ENCODE measurements at regions not wholly inside any gene's neighbourhood (a gene's known extent, or its start where the extent isn't known, plus 50 kb on each side); places are given as distances from the start of the nearest gene placed in this dataset.

- H3K27me3 ChIP-seq (replicated peaks in 1 of 4; ENCODE audit: control extremely low read depth in 1 of 4, control insufficient read depth in 3 of 4, insufficient read depth in 4 of 4, low read length in 3 of 4), result no peaks in the 10 kb centered on the region
- Mint-ChIP-seq H3K27ac (no peak overlapping the region), H3K9me3 (ENCODE audit: insufficient read depth) (no peaks in the 10 kb centered on the region), H3K4me3 (no peak overlapping the region), H3K27me3 (no peaks in the 10 kb centered on the region), H3K4me1 (peaks cover 16% of the 10 kb centered on the region)
- H3K9ac ChIP-seq (ENCODE audit: low read length), result no peak overlapping the region
- no peak overlapping the region for H3K4me3 ChIP-seq (ENCODE audit: control extremely low read depth in 1 of 5, extremely low read depth in 1 of 5, insufficient read depth in 1 of 5, low read depth in 2 of 5, low read length in 4 of 5)
- H3K79me2 ChIP-seq (ENCODE audit: control insufficient read depth, insufficient read depth, low read length), result no peaks in the 10 kb centered on the region
- peaks cover 20 to 24% of the 10 kb centered on the region in 2 donors for H3K4me1 ChIP-seq (ENCODE audit: control insufficient read depth in 2 of 2, insufficient read depth in 2 of 2, low read length in 2 of 2)
- ATAC-seq (ENCODE audit: low read depth), result no peak
- ChIA-PET POLR2A (no interaction called here), CTCF (no interaction called here)
- 100% methylated on average over 1 of the region's 4 CpGs for WGBS (ENCODE audit: insufficient coverage)
- intact Hi-C loops (cut with micrococcal nuclease), result no loop called here
- no peaks in the 10 kb centered on the region for H3K36me3 ChIP-seq (replicated peaks in 1 of 2; ENCODE audit: control extremely low read depth in 1 of 2, control insufficient read depth in 1 of 2, extremely low read depth in 1 of 2, insufficient read depth in 2 of 2, low read length in 1 of 2)
- no peak for DNase-seq
- no peaks in the 10 kb centered on the region for H3K9me3 ChIP-seq (ENCODE audit: control extremely low read depth in 1 of 3, control insufficient read depth in 2 of 3, insufficient read depth in 1 of 3, low read length in 2 of 3)
- no peak for TF ChIP-seq EZH2 (IDR thresholded peaks at IDR 0.05; ENCODE audit: borderline replicate concordance, insufficient read depth, low read depth, low read length, poor library complexity, severe bottlenecking)
- no peak for TF ChIP-seq CTCF (IDR thresholded peaks at IDR 0.05)
- no peak overlapping the region for H3K4me2 ChIP-seq (replicated peaks; ENCODE audit: low read depth, low read length, poor library complexity, severe bottlenecking)
- H3K27ac ChIP-seq (ENCODE audit: low read length in 2 of 2), result no peak overlapping the region
- H4K20me1 ChIP-seq (ENCODE audit: control insufficient read depth, insufficient read depth, low read length, poor library complexity, severe bottlenecking), result no peaks in the 10 kb centered on the region
- H2AFZ ChIP-seq (ENCODE audit: insufficient read depth, low read depth, low read length, poor library complexity, severe bottlenecking), result no peak overlapping the region
Measured at GRCh38 chr6:12592634-12593033, 123.9 kb upstream of the PHACTR1 start.

- DNase-seq (no peak), ATAC-seq (ENCODE audit: low read depth) (no peak)
- Histone ChIP-seq H3K79me2 (ENCODE audit: control insufficient read depth, insufficient read depth, low read length) (no peaks in the 10 kb centered on the region), H2AFZ (ENCODE audit: insufficient read depth, low read depth, low read length, poor library complexity, severe bottlenecking) (peak overlapping the region; percentile 9), H3K27me3 (replicated peaks in 1 of 4; ENCODE audit: control extremely low read depth in 1 of 4, control insufficient read depth in 3 of 4, insufficient read depth in 4 of 4, low read length in 3 of 4) (no peaks in the 10 kb centered on the region), H3K4me2 (replicated peaks; ENCODE audit: low read depth, low read length, poor library complexity, severe bottlenecking) (no peak overlapping the region), H3K27ac (ENCODE audit: low read length in 2 of 2) (no peak overlapping the region), H3K4me3 (ENCODE audit: control extremely low read depth in 1 of 5, extremely low read depth in 1 of 5, insufficient read depth in 1 of 5, low read depth in 2 of 5, low read length in 4 of 5) (no peak overlapping the region), H3K9ac (ENCODE audit: low read length) (no peak overlapping the region), H4K20me1 (ENCODE audit: control insufficient read depth, insufficient read depth, low read length, poor library complexity, severe bottlenecking) (no peaks in the 10 kb centered on the region), H3K9me3 (ENCODE audit: control extremely low read depth in 1 of 3, control insufficient read depth in 2 of 3, insufficient read depth in 1 of 3, low read length in 2 of 3) (no peaks in the 10 kb centered on the region), H3K4me1 (ENCODE audit: control insufficient read depth in 2 of 2, insufficient read depth in 2 of 2, low read length in 2 of 2) (peaks cover 20 to 24% of the 10 kb centered on the region in 2 donors), H3K36me3 (replicated peaks in 1 of 2; ENCODE audit: control extremely low read depth in 1 of 2, control insufficient read depth in 1 of 2, extremely low read depth in 1 of 2, insufficient read depth in 2 of 2, low read length in 1 of 2) (no peaks in the 10 kb centered on the region)
- Mint-ChIP-seq H3K27me3 (no peaks in the 10 kb centered on the region), H3K9me3 (ENCODE audit: insufficient read depth) (no peaks in the 10 kb centered on the region), H3K4me3 (no peak overlapping the region), H3K4me1 (peaks cover 16% of the 10 kb centered on the region), H3K27ac (peak overlapping the region; percentile 29)
- intact Hi-C loops (cut with micrococcal nuclease), result no loop called here
- WGBS (ENCODE audit: insufficient coverage), result 95% methylated on average over 7 of the region's 12 CpGs
- TF ChIP-seq EZH2 (IDR thresholded peaks at IDR 0.05; ENCODE audit: borderline replicate concordance, insufficient read depth, low read depth, low read length, poor library complexity, severe bottlenecking) (no peak), CTCF (IDR thresholded peaks at IDR 0.05) (no peak)
- POLR2A ChIA-PET, result no interaction called here
- CTCF ChIA-PET, result interaction anchor here (1.3 to 1.5 kb wide), 2 partner anchors 9 to 11 kb away, joined by 5 to 6 read pairs; no protein-coding TSS in a partner anchor
Measured at GRCh38 chr6:12593771-12594529, 122.6 kb upstream of the PHACTR1 start.
